ENCODE measurements at regions not wholly inside any gene's neighbourhood (a gene's known extent, or its start where the extent isn't known, plus 50 kb on each side); places are given as distances from the start of the nearest gene placed in this dataset.

DNA sequence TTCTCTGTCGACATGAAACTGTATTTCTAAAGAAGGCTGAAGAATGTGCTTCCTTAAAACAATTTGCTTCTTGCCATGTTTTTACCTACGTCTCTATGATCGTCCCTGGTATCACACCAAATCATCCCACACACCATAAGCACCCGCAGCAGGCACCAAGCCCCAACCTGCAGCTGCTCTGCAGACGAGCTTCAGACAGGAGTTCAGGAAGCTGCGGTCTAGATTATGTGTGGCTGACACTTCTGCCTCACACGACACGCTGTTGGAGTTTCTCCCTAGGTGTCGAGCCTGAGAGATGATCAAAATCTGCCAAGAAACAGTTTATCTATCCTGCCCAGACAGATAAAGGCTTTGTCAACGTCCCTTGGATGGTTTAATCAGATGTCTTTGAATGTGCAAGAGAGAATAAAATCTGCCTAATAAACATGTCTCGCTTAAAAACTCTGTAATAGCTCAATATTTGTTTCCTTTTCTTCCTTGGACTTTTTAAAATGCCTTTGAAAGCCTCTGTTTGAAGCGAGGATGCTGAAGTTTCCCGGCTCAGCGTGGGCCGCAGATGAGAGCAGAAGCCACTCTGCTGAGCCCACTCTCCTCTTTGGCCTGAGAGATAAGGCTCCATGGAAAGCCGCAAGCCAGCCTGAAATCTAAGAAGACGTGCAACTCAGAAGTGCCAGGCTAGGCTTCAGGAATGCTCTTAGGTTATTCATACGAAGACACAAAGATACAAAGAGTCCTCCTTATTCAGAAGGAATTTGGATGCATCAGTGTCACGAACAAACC lies 158.3 kb upstream of the PFKP start:
- TF ChIP-seq, protein P1, sequence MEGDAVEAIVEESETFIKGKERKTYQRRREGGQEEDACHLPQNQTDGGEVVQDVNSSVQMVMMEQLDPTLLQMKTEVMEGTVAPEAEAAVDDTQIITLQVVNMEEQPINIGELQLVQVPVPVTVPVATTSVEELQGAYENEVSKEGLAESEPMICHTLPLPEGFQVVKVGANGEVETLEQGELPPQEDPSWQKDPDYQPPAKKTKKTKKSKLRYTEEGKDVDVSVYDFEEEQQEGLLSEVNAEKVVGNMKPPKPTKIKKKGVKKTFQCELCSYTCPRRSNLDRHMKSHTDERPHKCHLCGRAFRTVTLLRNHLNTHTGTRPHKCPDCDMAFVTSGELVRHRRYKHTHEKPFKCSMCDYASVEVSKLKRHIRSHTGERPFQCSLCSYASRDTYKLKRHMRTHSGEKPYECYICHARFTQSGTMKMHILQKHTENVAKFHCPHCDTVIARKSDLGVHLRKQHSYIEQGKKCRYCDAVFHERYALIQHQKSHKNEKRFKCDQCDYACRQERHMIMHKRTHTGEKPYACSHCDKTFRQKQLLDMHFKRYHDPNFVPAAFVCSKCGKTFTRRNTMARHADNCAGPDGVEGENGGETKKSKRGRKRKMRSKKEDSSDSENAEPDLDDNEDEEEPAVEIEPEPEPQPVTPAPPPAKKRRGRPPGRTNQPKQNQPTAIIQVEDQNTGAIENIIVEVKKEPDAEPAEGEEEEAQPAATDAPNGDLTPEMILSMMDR (tag by site-specific recombination; IDR thresholded peaks at IDR 0.05): no peak
- TF ChIP-seq TCF7L2 (IDR thresholded peaks at IDR 0.05; ENCODE audit: borderline replicate concordance, low read depth, low read length) (no peak), BCL11A (tag by site-specific recombination; IDR thresholded peaks at IDR 0.05; ENCODE audit: low read depth) (no peak), ZFHX2 (tag by site-specific recombination; conservative IDR thresholded peaks at IDR 0.05) (no peak), ZNF221 (tag by site-specific recombination; IDR thresholded peaks at IDR 0.05; ENCODE audit: borderline replicate concordance) (no peak), YY1 (tag by site-specific recombination; IDR thresholded peaks at IDR 0.05) (no peak), ZNF121 (tag by site-specific recombination; IDR thresholded peaks at IDR 0.05) (no peak)
- TF ChIP-seq, protein P2, sequence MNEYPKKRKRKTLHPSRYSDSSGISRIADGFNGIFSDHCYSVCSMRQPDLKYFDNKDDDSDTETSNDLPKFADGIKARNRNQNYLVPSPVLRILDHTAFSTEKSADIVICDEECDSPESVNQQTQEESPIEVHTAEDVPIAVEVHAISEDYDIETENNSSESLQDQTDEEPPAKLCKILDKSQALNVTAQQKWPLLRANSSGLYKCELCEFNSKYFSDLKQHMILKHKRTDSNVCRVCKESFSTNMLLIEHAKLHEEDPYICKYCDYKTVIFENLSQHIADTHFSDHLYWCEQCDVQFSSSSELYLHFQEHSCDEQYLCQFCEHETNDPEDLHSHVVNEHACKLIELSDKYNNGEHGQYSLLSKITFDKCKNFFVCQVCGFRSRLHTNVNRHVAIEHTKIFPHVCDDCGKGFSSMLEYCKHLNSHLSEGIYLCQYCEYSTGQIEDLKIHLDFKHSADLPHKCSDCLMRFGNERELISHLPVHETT (tag by site-specific recombination; IDR thresholded peaks at IDR 0.05): no peak
- TF ChIP-seq, protein P3, sequence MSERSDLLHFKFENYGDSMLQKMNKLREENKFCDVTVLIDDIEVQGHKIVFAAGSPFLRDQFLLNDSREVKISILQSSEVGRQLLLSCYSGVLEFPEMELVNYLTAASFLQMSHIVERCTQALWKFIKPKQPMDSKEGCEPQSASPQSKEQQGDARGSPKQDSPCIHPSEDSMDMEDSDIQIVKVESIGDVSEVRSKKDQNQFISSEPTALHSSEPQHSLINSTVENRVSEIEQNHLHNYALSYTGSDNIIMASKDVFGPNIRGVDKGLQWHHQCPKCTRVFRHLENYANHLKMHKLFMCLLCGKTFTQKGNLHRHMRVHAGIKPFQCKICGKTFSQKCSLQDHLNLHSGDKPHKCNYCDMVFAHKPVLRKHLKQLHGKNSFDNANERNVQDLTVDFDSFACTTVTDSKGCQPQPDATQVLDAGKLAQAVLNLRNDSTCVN (tag by site-specific recombination; optimal IDR thresholded peaks at IDR 0.05): no peak
